ENCODE measurements at regions not wholly inside any gene's neighbourhood (a gene's known extent, or its start where the extent isn't known, plus 50 kb on each side); places are given as distances from the start of the nearest gene placed in this dataset.

DNA sequence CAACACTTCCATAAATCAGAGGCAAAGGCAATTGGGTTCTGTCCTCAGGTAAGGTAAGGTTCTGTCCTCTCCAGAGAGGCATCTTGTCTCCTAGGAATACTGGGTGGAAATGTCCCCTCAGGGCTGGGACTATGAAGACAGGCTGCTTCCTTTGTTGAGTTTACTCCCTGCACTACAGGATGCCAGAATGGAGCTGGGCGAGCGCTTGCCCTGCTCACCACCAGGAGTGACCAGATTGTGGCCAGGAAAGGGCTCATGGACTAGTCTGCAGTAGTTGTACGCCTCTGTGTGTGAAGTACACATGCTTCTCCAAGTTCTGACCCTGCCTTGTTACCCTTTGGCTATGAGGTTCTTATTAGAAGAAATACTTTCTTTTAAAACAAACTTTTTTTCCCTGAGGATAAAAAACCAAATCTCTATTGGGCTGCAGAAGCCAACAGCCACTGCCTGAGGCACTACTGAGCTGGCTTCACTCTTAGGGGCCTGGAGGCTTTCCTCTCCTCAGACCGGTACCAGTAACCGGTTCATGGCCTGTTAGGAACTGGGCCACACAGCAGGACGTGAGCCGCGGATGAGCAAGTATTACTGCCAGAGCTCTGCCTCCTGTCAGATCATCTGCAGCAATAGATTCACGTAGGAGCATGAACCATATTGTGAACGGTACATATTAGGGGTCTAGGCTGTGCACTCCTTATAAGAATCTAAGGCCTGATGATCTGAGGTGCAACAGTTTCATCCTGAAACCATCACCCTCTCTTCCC, 83.2 kb downstream of the DHRS2 start:
- WGBS, 2 donors: 89 to 92% methylated on average over 10 of the region's 10 CpGs
- Histone ChIP-seq H3K9me3 (ENCODE audit: control insufficient read depth in 4 of 4, insufficient read depth in 3 of 4, low read length in 3 of 4) (peaks cover 0 to 3% (median 0%) of the 10 kb centered on the region in 4 donors), H3K27me3 (ENCODE audit: control insufficient read depth in 3 of 3, insufficient read depth in 3 of 3, low read length in 2 of 3) (no peaks in the 10 kb centered on the region), H3K27ac (ENCODE audit: low read depth in 1 of 2, low read length in 1 of 2) (no peak overlapping the region), H3K36me3 (ENCODE audit: control insufficient read depth in 4 of 4, insufficient read depth in 4 of 4, low read length in 4 of 4) (no peaks in the 10 kb centered on the region), H3K4me1 (ENCODE audit: control insufficient read depth in 5 of 5, insufficient read depth in 5 of 5, low read length in 5 of 5) (no peaks in the 10 kb centered on the region), H3K9ac (ENCODE audit: insufficient read depth in 1 of 2, low read length in 2 of 2) (no peak overlapping the region), H3K4me3 (no peak overlapping the region)
- ATAC-seq (ENCODE audit: insufficient read depth, low FRiP score) (no peak), DNase-seq (no peak)
- TF ChIP-seq, protein P1, sequence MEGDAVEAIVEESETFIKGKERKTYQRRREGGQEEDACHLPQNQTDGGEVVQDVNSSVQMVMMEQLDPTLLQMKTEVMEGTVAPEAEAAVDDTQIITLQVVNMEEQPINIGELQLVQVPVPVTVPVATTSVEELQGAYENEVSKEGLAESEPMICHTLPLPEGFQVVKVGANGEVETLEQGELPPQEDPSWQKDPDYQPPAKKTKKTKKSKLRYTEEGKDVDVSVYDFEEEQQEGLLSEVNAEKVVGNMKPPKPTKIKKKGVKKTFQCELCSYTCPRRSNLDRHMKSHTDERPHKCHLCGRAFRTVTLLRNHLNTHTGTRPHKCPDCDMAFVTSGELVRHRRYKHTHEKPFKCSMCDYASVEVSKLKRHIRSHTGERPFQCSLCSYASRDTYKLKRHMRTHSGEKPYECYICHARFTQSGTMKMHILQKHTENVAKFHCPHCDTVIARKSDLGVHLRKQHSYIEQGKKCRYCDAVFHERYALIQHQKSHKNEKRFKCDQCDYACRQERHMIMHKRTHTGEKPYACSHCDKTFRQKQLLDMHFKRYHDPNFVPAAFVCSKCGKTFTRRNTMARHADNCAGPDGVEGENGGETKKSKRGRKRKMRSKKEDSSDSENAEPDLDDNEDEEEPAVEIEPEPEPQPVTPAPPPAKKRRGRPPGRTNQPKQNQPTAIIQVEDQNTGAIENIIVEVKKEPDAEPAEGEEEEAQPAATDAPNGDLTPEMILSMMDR (IDR thresholded peaks at IDR 0.05; ENCODE audit: control extremely low read depth, extremely low read depth): no peak

DNA sequence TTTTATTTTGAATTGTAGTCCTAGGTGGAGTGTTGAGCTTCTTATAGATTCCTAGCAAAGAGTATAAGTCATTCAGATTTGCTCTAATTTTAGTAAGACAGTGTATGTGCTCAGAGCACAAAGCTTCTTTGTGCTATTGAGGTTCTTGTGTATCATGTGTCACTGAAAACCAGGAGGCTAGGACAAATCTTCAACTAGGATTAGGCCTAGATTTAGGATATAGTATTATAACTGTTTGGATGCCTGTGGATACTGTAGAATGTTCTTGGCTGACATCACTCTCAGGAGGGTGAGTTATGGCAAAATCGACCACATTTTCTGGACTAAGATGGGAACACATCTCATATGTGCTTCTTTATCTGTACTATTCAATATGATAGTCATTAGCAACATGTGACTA, 86.5 kb downstream of the DHRS2 start:
- no peaks in the 10 kb centered on the region for H3K27me3 ChIP-seq (ENCODE audit: control insufficient read depth in 3 of 3, insufficient read depth in 3 of 3, low read length in 2 of 3)
- WGBS, 2 donors: 46 to 77% methylated on average over 1 of the region's 1 CpG
- no peaks in the 10 kb centered on the region for H3K9me3 ChIP-seq (ENCODE audit: control insufficient read depth in 4 of 4, insufficient read depth in 3 of 4, low read length in 3 of 4)
- no peaks in the 10 kb centered on the region for H3K36me3 ChIP-seq (ENCODE audit: control insufficient read depth in 4 of 4, insufficient read depth in 4 of 4, low read length in 4 of 4)
- no peak overlapping the region for H3K4me3 ChIP-seq
- no peak overlapping the region for H3K27ac ChIP-seq (ENCODE audit: low read depth in 1 of 2, low read length in 1 of 2)
- H3K9ac ChIP-seq (ENCODE audit: insufficient read depth in 1 of 2, low read length in 2 of 2): no peak overlapping the region
- ATAC-seq (ENCODE audit: insufficient read depth, low FRiP score): no peak
- TF ChIP-seq, protein P1 (IDR thresholded peaks at IDR 0.05; ENCODE audit: control extremely low read depth, extremely low read depth): no peak
- no peak for DNase-seq
- no peaks in the 10 kb centered on the region for H3K4me1 ChIP-seq (ENCODE audit: control insufficient read depth in 5 of 5, insufficient read depth in 5 of 5, low read length in 5 of 5)

DNA sequence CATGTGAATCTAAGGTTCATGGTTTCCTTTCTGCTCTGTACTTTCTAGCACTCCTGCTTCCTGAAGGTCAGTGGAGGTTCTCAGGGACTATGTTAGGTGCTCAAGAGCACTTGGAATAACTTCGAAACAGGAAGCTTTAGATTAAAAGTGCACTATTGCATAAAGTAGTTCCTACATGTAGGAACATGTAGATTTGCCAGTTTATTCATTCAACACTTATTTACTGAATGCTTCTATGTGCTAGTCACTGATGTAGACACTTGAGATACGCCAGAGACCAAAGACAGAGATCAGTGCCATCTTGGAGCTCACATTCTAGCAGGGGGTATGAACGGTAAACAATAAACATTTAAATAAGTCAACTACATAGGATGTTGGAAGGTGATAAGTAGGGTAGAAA, 87.7 kb downstream of the DHRS2 start:
- H3K27ac ChIP-seq (ENCODE audit: low read depth in 1 of 2, low read length in 1 of 2): no peak overlapping the region
- no peaks in the 10 kb centered on the region for H3K4me1 ChIP-seq (ENCODE audit: control insufficient read depth in 5 of 5, insufficient read depth in 5 of 5, low read length in 5 of 5)
- TF ChIP-seq, protein P1 (IDR thresholded peaks at IDR 0.05; ENCODE audit: control extremely low read depth, extremely low read depth): no peak
- 74 to 86% methylated on average over 3 of the region's 3 CpGs for WGBS, 2 donors
- no peak overlapping the region for H3K4me3 ChIP-seq
- H3K9me3 ChIP-seq (ENCODE audit: control insufficient read depth in 4 of 4, insufficient read depth in 3 of 4, low read length in 3 of 4): no peaks in the 10 kb centered on the region
- H3K9ac ChIP-seq (ENCODE audit: insufficient read depth in 1 of 2, low read length in 2 of 2): no peak overlapping the region
- no peak for DNase-seq
- ATAC-seq (ENCODE audit: insufficient read depth, low FRiP score): no peak
- no peaks in the 10 kb centered on the region for H3K27me3 ChIP-seq (ENCODE audit: control insufficient read depth in 3 of 3, insufficient read depth in 3 of 3, low read length in 2 of 3)
- no peaks in the 10 kb centered on the region for H3K36me3 ChIP-seq (ENCODE audit: control insufficient read depth in 4 of 4, insufficient read depth in 4 of 4, low read length in 4 of 4)

DNA sequence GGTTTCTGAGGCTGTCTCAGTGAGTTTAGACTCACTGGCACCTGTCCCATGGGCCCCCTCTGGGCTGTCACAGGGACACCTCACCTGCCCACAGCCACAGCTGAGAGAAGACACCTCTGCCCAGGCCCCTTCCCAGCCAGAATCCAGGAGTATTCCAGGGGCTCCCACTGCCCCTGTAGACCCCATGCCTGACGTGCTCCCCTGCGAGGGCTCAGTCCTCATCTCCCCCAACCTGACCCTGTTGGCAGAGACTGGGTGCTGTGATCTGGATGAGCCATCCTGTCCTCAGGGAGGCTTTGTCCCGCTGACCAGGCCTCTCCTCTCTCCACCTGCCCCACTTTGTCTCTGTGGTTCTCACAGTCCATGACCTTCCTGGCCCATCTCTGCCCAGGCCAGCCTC, 89.4 kb downstream of the DHRS2 start:
- TF ChIP-seq, protein P1 (IDR thresholded peaks at IDR 0.05; ENCODE audit: control extremely low read depth, extremely low read depth): no peak
- WGBS, 2 donors: 86 to 91% methylated on average over 3 of the region's 3 CpGs
- Histone ChIP-seq H3K9ac (ENCODE audit: insufficient read depth in 1 of 2, low read length in 2 of 2) (no peak overlapping the region), H3K4me3 (no peak overlapping the region), H3K9me3 (ENCODE audit: control insufficient read depth in 4 of 4, insufficient read depth in 3 of 4, low read length in 3 of 4) (no peaks in the 10 kb centered on the region), H3K27me3 (ENCODE audit: control insufficient read depth in 3 of 3, insufficient read depth in 3 of 3, low read length in 2 of 3) (no peaks in the 10 kb centered on the region), H3K4me1 (ENCODE audit: control insufficient read depth in 5 of 5, insufficient read depth in 5 of 5, low read length in 5 of 5) (no peaks in the 10 kb centered on the region), H3K27ac (ENCODE audit: low read depth in 1 of 2, low read length in 1 of 2) (no peak overlapping the region), H3K36me3 (ENCODE audit: control insufficient read depth in 4 of 4, insufficient read depth in 4 of 4, low read length in 4 of 4) (no peaks in the 10 kb centered on the region)
- DNase-seq (no peak), ATAC-seq (ENCODE audit: insufficient read depth, low FRiP score) (no peak)
